Liver (tissue), 3 donors: ENCODE measurements at regions not wholly inside any gene's neighbourhood (a gene's known extent, or its start where the extent isn't known, plus 50 kb on each side); places are given as distances from the start of the nearest gene placed in this dataset.

ENCODE experiments used
- CTCF ChIP-seq: fragments of 150-350 bp; IDR thresholded peaks from 2 replicates; pipeline ENCODE4 v1.5.1; 2017; ENCODE audit warnings: improper control_type of control experiment, low read depth, low read length; ENCODE audit not compliant: missing input control
- GABPA ChIP-seq, 2 donors: IDR thresholded peaks in 1 of 2; conservative IDR thresholded peaks in 1 of 2; 2 replicates each; pipeline ENCODE4 v1.6.1; 2016; ENCODE audit warnings: antibody characterized with exemption in 2 of 2, mild to moderate bottlenecking in 1 of 2, moderate library complexity in 1 of 2
- JUND ChIP-seq, 2 donors: IDR thresholded peaks; 2 replicates each; pipeline ENCODE4 v1.6.1; 2016; ENCODE audit warnings: antibody characterized with exemption in 2 of 2
- MAX ChIP-seq: IDR thresholded peaks from 2 replicates; pipeline ENCODE4 v1.6.1; 2016; ENCODE audit warnings: antibody characterized with exemption
- REST ChIP-seq: IDR thresholded peaks from 2 replicates; pipeline ENCODE4 v1.6.1; 2016; ENCODE audit warnings: antibody characterized with exemption, mild to moderate bottlenecking
- TAF1 ChIP-seq: conservative IDR thresholded peaks from 2 replicates; pipeline ENCODE4 v1.6.1; 2016; ENCODE audit warnings: antibody characterized with exemption, mild to moderate bottlenecking
- YY1 ChIP-seq: IDR thresholded peaks from 2 replicates; pipeline ENCODE4 v1.6.1; 2016; ENCODE audit warnings: antibody characterized with exemption, mild to moderate bottlenecking
- ZBTB33 ChIP-seq: IDR thresholded peaks from 2 replicates; pipeline ENCODE4 v1.6.1; 2016; ENCODE audit warnings: antibody characterized with exemption
- donor health status: healthy.
- donor health status: healthy.

GRCh38 chr6:169841251-169841650 lies 89.8 kb downstream of the ERMARD start:
- TF ChIP-seq CTCF (no peak), TAF1 (no peak), ZBTB33 (no peak), REST (no peak), YY1 (no peak), GABPA (IDR thresholded peaks at IDR 0.05 in 1 of 2, conservative IDR thresholded peaks at IDR 0.05 in 1 of 2) (no peak), MAX (no peak), JUND (IDR thresholded peaks at IDR 0.05) (no peak)
